CD4-positive, alpha-beta T cell (primary cell): ENCODE measurements at regions not wholly inside any gene's neighbourhood (a gene's known extent, or its start where the extent isn't known, plus 50 kb on each side); places are given as distances from the start of the nearest gene placed in this dataset.

Experiments
- ATAC-seq: fragments of 200-7000 bp; cut with Tn5 transposase; one replicate; pipeline ENCODE4 v1.10.0; 2022; ENCODE audit warnings: mild to moderate bottlenecking; ENCODE audit not compliant: poor library complexity
- CTCF ChIA-PET: fragments of 350-600 bp; sonication (Branson Sonifier 250); formaldehyde crosslinking; loops from one replicate; lab custom pipeline; 2021; ENCODE audit warnings: antibody characterized with exemption, inconsistent platforms; lab: Charles Lee
- POLR2A ChIA-PET: fragments of 350-600 bp; sonication (Branson Sonifier 250); formaldehyde crosslinking; loops from one replicate; lab custom pipeline; 2021; ENCODE audit warnings: antibody characterized with exemption, inconsistent platforms; lab: Charles Lee
- DNase-seq, 14 experiments: peaks; one replicate each; pipeline ENCODE4 v3.0.0-alpha.2; 2013 to 2020; ENCODE audit warnings: mixed read lengths in 2 of 14
- H3K27ac ChIP-seq, 2 donors: one replicate each; pipeline versions ENCODE4 v1.5.1 to v1.7.0; 2013; ENCODE audit warnings: low read length in 2 of 2, low read depth in 1 of 2, mild to moderate bottlenecking in 1 of 2
- H3K27me3 ChIP-seq, 2 experiments: 1 replicate in 1 of 2; 2 replicates in 1 of 2; pipeline versions ENCODE4 v1.6.1 to v1.7.0; 2013; ENCODE audit warnings: low read length in 2 of 2, control low read depth in 1 of 2, mild to moderate bottlenecking in 1 of 2, moderate library complexity in 1 of 2; ENCODE audit not compliant: insufficient read depth in 2 of 2, control insufficient read depth in 1 of 2
- H3K36me3 ChIP-seq: one replicate; pipeline ENCODE4 v1.6.1; 2013; ENCODE audit warnings: low read length, control low read depth; ENCODE audit not compliant: insufficient read depth
- H3K4me1 ChIP-seq: one replicate; pipeline ENCODE4 v1.6.1; 2013; ENCODE audit warnings: low read length, control low read depth; ENCODE audit not compliant: insufficient read depth
- H3K4me3 ChIP-seq: one replicate; pipeline ENCODE4 v1.5.1; 2013; ENCODE audit warnings: mild to moderate bottlenecking, low read length, moderate library complexity
- H3K9me3 ChIP-seq, 2 experiments: 1 replicate in 1 of 2; 2 replicates in 1 of 2; pipeline versions ENCODE4 v1.6.1 to v1.7.0; 2013; ENCODE audit warnings: low read length in 2 of 2, mild to moderate bottlenecking in 2 of 2, control low read depth in 1 of 2, moderate library complexity in 1 of 2; ENCODE audit not compliant: control insufficient read depth in 1 of 2, insufficient read depth in 1 of 2
- H3K27ac Mint-ChIP-seq: one replicate; pipeline ENCODE4 v1.8.0; 2020; ENCODE audit warnings: mixed read lengths
- H3K27me3 Mint-ChIP-seq: one replicate; pipeline ENCODE4 v1.8.0; 2021; ENCODE audit warnings: mixed read lengths
- H3K36me3 Mint-ChIP-seq: one replicate; pipeline ENCODE4 v1.8.0; 2021; ENCODE audit warnings: low read depth, mixed read lengths
- H3K4me1 Mint-ChIP-seq: one replicate; pipeline ENCODE4 v1.8.0; 2021; ENCODE audit warnings: low read depth, mixed read lengths
- H3K4me3 Mint-ChIP-seq: one replicate; pipeline ENCODE4 v1.8.0; 2020; ENCODE audit warnings: mild to moderate bottlenecking, mixed read lengths
- H3K9me3 Mint-ChIP-seq: one replicate; pipeline ENCODE4 v1.8.0; 2020; ENCODE audit warnings: mixed read lengths
- intact Hi-C, 2 experiments: fragments of 100-400 bp; cut with DNase I in 1 of 2; cut with micrococcal nuclease in 1 of 2; formaldehyde crosslinking; loops; one replicate each; pipeline versions ENCODE4 v1.15.1 to v1.9.0; 2023 to 2025; cut with DNase I, micrococcal nuclease
- TF ChIP-seq, protein P1 (sequence below): fragments of 200-600 bp; IDR thresholded peaks from one replicate; pipeline ENCODE4 v1.8.0; 2022; ENCODE audit warnings: antibody characterized with exemption, mild to moderate bottlenecking

DNA sequence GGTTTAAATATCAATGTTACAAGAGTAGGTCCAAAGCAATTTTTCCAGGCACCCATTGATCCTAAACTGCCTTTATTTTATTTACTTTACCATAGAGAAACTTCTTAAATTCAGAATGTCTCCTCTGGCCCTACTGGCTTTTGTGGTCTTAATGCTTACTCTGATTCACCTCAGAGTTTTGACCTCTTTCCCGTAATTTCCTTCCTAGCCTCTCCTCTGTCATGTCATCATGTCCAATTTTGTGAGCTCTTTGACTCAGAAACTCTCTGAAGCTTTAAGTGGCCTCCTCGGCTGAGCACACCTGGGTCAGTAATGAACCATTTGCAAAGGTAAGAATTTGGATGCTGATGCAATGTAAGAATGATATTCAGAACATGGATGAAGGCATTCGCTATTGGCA lies 303.8 kb upstream of the CDH18 start:
- Mint-ChIP-seq H3K9me3 (peaks cover 3% of the 10 kb centered on the region), H3K4me1 (no peaks in the 10 kb centered on the region), H3K27ac (no peak overlapping the region), H3K4me3 (no peak overlapping the region), H3K36me3 (no peaks in the 10 kb centered on the region), H3K27me3 (no peaks in the 10 kb centered on the region)
- DNase-seq = no peak
- H3K4me3 ChIP-seq = no peak overlapping the region
- no peak for ATAC-seq
- no peaks in the 10 kb centered on the region for H3K27me3 ChIP-seq
- CTCF ChIA-PET = interaction anchor here (0.6 kb wide), 1 partner anchor 1414 kb away, joined by 3 read pairs; no protein-coding TSS in a partner anchor
- intact Hi-C loops = no loop called here
- POLR2A ChIA-PET = no interaction called here
- no peaks in the 10 kb centered on the region for H3K4me1 ChIP-seq
- H3K9me3 ChIP-seq = peaks cover 0 to 16% of the 10 kb centered on the region in 2 experiments
- TF ChIP-seq, protein P1, sequence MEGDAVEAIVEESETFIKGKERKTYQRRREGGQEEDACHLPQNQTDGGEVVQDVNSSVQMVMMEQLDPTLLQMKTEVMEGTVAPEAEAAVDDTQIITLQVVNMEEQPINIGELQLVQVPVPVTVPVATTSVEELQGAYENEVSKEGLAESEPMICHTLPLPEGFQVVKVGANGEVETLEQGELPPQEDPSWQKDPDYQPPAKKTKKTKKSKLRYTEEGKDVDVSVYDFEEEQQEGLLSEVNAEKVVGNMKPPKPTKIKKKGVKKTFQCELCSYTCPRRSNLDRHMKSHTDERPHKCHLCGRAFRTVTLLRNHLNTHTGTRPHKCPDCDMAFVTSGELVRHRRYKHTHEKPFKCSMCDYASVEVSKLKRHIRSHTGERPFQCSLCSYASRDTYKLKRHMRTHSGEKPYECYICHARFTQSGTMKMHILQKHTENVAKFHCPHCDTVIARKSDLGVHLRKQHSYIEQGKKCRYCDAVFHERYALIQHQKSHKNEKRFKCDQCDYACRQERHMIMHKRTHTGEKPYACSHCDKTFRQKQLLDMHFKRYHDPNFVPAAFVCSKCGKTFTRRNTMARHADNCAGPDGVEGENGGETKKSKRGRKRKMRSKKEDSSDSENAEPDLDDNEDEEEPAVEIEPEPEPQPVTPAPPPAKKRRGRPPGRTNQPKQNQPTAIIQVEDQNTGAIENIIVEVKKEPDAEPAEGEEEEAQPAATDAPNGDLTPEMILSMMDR = no peak
- H3K27ac ChIP-seq = no peak overlapping the region
- H3K36me3 ChIP-seq = no peaks in the 10 kb centered on the region

DNA sequence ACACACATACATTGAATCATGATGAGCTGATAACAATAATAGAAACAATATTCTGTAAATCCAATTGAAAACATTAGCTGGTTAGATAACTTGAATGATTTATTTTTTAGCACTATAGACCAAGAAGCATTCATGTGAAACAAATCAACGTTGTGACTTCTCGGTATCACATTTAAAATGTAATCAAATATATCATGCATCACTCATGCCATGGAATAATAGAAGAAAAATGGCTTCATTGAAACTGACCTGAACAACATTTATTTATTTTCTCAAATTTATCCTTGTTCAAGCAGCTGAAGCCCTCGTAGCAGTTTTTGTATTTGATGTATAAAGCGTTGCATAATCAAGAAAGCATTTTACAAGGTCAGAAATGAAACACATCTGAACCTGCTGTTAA lies 299.6 kb upstream of the CDH18 start:
- ChIA-PET CTCF (no interaction called here), POLR2A (no interaction called here)
- H3K27ac ChIP-seq = no peak overlapping the region
- Mint-ChIP-seq H3K4me1 (no peaks in the 10 kb centered on the region), H3K36me3 (no peaks in the 10 kb centered on the region), H3K27me3 (no peaks in the 10 kb centered on the region), H3K27ac (no peak overlapping the region), H3K4me3 (no peak overlapping the region), H3K9me3 (peaks cover 4% of the 10 kb centered on the region)
- no peak overlapping the region for H3K4me3 ChIP-seq
- intact Hi-C loops = no loop called here
- H3K27me3 ChIP-seq = no peaks in the 10 kb centered on the region
- no peaks in the 10 kb centered on the region for H3K36me3 ChIP-seq
- TF ChIP-seq, protein P1 = no peak
- H3K9me3 ChIP-seq = no peaks in the 10 kb centered on the region
- ATAC-seq (no peak), DNase-seq (no peak)
- no peaks in the 10 kb centered on the region for H3K4me1 ChIP-seq

DNA sequence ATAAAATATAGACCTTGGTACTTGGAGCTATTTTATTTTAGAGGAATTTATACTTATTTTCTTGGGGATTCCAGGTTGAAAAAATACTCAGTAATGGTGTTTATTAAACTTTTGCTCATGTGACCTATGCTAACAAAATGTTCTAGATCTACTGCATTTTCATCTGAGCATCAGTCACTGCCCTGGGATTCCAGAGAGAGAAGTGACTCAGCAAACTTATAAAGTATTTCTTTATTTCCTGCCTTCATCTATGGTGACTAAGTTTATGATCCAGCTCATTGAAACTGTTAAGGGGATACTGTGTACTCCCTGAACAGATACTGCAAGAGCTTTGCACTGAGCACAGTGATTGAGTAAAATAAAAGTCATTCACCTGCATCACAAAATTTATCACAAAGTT lies 298.5 kb upstream of the CDH18 start:
- H3K36me3 ChIP-seq = no peaks in the 10 kb centered on the region
- peaks cover 4% of the 10 kb centered on the region for H3K9me3 Mint-ChIP-seq
- DNase-seq (no peak), ATAC-seq (no peak)
- no peaks in the 10 kb centered on the region for H3K27me3 ChIP-seq
- H3K4me1 ChIP-seq = no peaks in the 10 kb centered on the region
- H3K9me3 ChIP-seq = no peaks in the 10 kb centered on the region
- H3K27me3 Mint-ChIP-seq = no peaks in the 10 kb centered on the region
- no peaks in the 10 kb centered on the region for H3K36me3 Mint-ChIP-seq
- H3K4me1 Mint-ChIP-seq = no peaks in the 10 kb centered on the region
- no peak overlapping the region for H3K4me3 ChIP-seq
- H3K27ac ChIP-seq = no peak overlapping the region
- POLR2A ChIA-PET = no interaction called here
- H3K27ac Mint-ChIP-seq = no peak overlapping the region
- TF ChIP-seq, protein P1 = no peak
- H3K4me3 Mint-ChIP-seq = no peak overlapping the region
- CTCF ChIA-PET = no interaction called here
- intact Hi-C loops = no loop called here
